Inflammatory macrophage treated with lipopolysaccharide for 4 hours (primary cell): ENCODE measurements at regions not wholly inside any gene's neighbourhood (a gene's known extent, or its start where the extent isn't known, plus 50 kb on each side); places are given as distances from the start of the nearest gene placed in this dataset.

Experiments used
- DNase-seq: peaks from one replicate; pipeline ENCODE4 v3.0.0-alpha.2; 2020

- no peak for DNase-seq
Observed at GRCh38 chr6:169839029-169839481, 87.6 kb downstream of the ERMARD start.

DNA sequence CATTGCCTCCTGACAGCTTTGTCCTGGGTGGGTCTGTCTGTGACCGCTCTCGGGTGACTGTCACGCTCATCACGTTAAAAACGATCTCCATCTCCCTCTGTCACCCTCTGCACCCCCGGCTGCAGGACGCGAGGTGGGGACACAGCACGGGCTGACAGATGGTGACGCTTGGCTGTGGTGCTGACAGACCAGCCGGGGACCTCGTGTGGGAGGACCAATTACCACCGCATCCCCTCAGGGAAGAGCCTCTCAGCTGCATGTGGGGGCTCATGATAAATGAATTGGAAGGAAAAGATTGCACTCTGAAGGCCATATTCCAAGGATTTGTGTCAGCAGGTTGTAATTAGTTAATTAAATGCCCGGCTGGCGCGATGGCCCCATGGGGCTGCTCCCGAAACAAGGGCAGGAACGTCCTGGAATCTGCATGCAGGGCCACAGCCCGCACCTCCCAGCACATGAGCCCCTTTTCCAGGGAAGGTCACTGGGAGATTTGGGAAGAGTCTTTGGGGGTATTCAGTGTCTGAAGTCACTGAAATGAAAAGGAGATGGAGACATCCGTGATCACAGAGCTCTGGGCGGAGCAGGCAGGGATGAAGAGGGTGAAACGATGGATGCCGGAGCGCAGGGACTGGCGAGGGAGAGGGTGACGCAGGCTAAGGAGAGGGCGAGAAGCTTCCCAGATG, 87.1 kb downstream of the ERMARD start:
- DNase-seq: no peak

GRCh38 chr6:169837529-169838250, 86.3 kb downstream of the ERMARD start:
- DNase-seq: no peak

GRCh38 chr6:169833258-169833794, 81.9 kb downstream of the ERMARD start:
- DNase-seq: no peak

DNA sequence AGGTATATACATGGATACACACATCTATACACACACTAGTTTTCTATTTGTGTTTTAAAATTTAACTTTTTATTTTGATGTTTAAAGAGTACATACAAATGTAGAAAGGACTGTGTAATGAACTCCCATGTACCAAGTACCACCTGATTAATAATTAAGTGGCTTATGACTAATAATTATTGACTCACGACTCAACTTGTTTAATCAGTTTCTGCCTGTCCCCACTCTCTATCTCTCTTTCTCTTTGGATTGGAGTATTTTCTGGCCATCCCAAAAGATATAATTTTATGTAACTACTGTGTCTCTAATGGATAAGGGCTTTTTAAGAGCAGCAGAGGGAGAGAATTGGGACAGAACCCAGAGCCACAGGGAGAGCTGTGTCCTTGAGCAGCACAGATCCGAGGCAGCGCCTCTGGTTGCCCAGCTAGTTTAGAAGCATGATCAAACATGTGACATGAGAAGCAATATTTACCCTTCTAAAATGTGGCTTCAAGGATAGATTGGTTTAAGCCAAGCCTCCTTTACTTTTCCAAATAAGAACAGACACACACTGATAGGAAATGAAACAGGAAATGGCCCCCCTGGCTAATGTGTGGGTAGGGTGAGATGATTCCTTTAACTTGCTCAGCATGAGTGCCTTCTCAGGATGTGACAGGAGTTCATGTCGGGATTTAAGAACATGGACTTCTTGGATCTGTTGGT, 81.0 kb downstream of the ERMARD start:
- DNase-seq: peak; percentile 21

DNA sequence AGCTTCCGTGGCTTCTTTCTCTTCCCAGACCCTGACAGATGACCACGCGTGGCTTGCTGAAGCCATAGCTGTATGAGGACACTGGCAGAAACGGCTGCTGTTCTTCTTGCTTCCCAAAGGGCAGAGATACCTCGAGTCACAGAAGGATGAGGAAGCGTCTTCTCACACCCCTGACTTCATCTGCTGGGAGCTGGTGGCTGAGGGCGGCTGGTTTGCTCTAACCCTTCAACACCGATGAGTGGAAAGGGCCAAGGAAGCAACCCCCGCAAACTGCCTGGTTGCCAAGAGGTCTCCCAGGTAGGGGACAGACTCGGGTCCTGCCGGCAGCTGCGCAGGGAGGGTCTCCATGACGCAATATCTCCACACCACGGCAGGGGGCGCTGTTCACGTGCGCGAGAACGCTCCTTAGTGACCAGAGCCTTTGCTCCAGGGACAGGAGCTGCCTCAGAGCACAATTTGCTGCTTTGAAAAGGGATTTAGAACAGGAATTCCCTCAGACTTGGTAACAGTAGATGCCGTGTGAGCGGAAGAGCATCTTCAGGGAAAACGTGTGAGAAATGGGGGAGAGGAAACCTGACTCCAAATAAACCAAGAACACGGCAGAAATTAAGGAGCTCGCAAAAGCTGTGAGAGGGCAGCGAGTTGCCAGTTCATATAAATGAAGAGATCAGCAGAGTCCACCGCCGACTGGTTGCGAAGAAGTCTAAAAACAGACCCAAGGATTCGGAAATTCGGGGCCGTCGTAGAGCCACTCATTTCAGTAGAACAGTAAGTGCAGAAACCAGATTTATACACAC, 80.2 kb downstream of the ERMARD start:
- DNase-seq: peak; percentile 39
